ENCODE measurements at regions not wholly inside any gene's neighbourhood (a gene's known extent, or its start where the extent isn't known, plus 50 kb on each side); places are given as distances from the start of the nearest gene placed in this dataset.

DNA sequence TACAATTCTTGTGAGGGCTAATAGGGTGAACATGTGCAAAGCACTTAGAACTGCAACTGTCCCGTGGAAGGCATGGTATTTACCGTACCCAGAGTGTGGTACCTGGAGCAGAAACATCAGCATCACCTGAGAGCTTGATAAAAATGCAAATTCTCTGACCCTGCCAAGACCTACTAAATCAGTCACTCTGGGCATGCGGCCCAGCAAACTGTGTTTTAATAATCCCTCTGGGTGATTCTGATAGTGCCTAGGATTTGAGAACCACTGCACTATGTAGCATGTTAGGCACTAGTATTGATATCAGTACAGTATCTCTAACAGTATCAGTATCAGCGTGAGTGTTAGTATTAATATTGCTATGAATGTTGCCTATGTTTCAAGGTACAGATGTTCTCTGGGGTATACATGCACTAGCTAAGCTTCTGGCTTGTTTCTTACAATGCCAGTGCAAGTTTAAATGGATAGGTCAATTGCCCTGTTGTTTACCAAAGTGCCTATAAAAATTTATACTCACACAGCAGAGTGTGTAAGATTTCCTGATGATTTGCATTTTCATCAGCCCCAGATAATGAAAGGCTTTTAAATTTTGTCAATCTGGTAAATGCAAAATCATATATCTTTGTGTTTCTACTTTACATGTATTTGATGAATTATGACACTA is 354.0 kb downstream of the HS3ST1 start:
- H3K27me3 Mint-ChIP-seq (ENCODE audit: low read depth): no peaks in the 10 kb centered on the region
- H3K4me1 Mint-ChIP-seq (ENCODE audit: low read depth): no peaks in the 10 kb centered on the region
- no peak for DNase-seq (ENCODE audit: low spot score)
- no peak overlapping the region for H3K27ac Mint-ChIP-seq (ENCODE audit: unreplicated experiment)
- H3K4me3 Mint-ChIP-seq (ENCODE audit: unreplicated experiment): no peak overlapping the region
- H3K36me3 Mint-ChIP-seq (ENCODE audit: low read depth): no peaks in the 10 kb centered on the region
- TF ChIP-seq, protein P1, sequence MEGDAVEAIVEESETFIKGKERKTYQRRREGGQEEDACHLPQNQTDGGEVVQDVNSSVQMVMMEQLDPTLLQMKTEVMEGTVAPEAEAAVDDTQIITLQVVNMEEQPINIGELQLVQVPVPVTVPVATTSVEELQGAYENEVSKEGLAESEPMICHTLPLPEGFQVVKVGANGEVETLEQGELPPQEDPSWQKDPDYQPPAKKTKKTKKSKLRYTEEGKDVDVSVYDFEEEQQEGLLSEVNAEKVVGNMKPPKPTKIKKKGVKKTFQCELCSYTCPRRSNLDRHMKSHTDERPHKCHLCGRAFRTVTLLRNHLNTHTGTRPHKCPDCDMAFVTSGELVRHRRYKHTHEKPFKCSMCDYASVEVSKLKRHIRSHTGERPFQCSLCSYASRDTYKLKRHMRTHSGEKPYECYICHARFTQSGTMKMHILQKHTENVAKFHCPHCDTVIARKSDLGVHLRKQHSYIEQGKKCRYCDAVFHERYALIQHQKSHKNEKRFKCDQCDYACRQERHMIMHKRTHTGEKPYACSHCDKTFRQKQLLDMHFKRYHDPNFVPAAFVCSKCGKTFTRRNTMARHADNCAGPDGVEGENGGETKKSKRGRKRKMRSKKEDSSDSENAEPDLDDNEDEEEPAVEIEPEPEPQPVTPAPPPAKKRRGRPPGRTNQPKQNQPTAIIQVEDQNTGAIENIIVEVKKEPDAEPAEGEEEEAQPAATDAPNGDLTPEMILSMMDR (IDR thresholded peaks at IDR 0.05): no peak
- peaks cover 2% of the 10 kb centered on the region for H3K9me3 Mint-ChIP-seq (ENCODE audit: low read depth)

DNA sequence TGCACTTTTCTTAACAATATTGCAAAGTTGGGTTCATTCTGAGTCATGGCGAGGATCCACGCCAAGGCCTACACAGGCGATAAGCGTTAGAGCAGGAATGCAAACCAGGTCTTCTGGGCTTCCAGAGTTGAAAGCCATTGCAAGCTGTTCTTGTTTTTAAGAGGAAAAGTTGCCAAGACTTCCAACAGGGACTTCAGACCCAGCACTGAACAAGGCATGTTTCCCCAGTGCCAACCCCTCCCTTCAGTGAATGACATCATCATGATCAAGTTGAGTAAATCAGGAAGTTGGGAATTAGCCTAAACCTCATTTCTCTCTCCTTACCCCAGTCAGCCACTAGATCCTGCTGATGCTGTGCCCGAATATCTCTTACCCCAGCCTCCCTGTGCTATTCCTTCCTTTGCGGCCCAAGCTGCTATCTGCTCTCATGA is 355.1 kb downstream of the HS3ST1 start:
- no peak overlapping the region for H3K4me3 Mint-ChIP-seq (ENCODE audit: unreplicated experiment)
- H3K27me3 Mint-ChIP-seq (ENCODE audit: low read depth): no peaks in the 10 kb centered on the region
- DNase-seq (ENCODE audit: low spot score): no peak
- H3K27ac Mint-ChIP-seq (ENCODE audit: unreplicated experiment): no peak overlapping the region
- H3K9me3 Mint-ChIP-seq (ENCODE audit: low read depth): peaks cover 1% of the 10 kb centered on the region
- no peaks in the 10 kb centered on the region for H3K4me1 Mint-ChIP-seq (ENCODE audit: low read depth)
- TF ChIP-seq, protein P1 (IDR thresholded peaks at IDR 0.05): no peak
- no peaks in the 10 kb centered on the region for H3K36me3 Mint-ChIP-seq (ENCODE audit: low read depth)

DNA sequence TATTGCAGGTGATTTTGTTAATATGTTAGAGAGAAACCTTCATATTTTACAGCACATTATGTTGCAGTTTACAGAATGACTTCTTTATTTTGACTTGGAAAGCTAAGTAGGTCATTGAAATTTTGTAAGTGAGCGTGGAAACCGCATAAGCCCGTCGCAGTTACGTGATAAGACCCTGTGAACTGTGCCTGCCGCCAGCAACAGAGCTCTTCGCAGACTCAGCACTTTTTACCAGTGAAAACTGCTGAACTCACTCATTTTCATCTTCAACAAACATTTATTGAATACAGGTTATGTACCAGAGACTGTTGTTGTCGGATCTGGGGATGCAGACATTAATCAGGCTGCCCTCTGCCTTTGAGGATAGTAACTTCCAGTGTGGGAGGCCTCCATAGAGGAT is 355.7 kb downstream of the HS3ST1 start:
- Mint-ChIP-seq H3K4me1 (ENCODE audit: low read depth) (no peaks in the 10 kb centered on the region), H3K4me3 (ENCODE audit: unreplicated experiment) (no peak overlapping the region), H3K36me3 (ENCODE audit: low read depth) (no peaks in the 10 kb centered on the region), H3K27me3 (ENCODE audit: low read depth) (no peaks in the 10 kb centered on the region), H3K27ac (ENCODE audit: unreplicated experiment) (no peak overlapping the region), H3K9me3 (ENCODE audit: low read depth) (no peaks in the 10 kb centered on the region)
- DNase-seq (ENCODE audit: low spot score): no peak
- TF ChIP-seq, protein P1 (IDR thresholded peaks at IDR 0.05): no peak

DNA sequence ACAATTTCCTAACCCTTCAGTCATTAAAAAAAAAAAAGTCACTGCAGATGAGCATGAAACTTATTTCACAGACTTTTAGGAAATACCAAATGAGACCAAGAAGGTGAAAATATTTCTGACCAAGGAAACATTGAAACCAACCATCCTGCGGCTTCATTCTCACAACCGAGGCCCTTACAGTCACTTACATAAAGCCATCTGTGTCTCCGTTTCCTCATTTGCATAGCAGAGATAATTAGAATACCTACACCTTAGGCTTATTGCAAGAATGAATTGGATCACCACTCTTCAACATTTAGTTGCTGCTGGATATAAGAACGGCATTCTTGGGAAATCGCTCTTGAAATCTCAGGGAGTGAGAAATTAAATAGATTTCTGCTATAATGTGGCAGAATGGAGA is 356.2 kb downstream of the HS3ST1 start:
- Mint-ChIP-seq H3K27me3 (ENCODE audit: low read depth) (no peaks in the 10 kb centered on the region), H3K36me3 (ENCODE audit: low read depth) (no peaks in the 10 kb centered on the region), H3K4me1 (ENCODE audit: low read depth) (no peaks in the 10 kb centered on the region), H3K27ac (ENCODE audit: unreplicated experiment) (no peak overlapping the region), H3K4me3 (ENCODE audit: unreplicated experiment) (no peak overlapping the region), H3K9me3 (ENCODE audit: low read depth) (no peaks in the 10 kb centered on the region)
- TF ChIP-seq, protein P1 (IDR thresholded peaks at IDR 0.05): no peak
- no peak for DNase-seq (ENCODE audit: low spot score)

DNA sequence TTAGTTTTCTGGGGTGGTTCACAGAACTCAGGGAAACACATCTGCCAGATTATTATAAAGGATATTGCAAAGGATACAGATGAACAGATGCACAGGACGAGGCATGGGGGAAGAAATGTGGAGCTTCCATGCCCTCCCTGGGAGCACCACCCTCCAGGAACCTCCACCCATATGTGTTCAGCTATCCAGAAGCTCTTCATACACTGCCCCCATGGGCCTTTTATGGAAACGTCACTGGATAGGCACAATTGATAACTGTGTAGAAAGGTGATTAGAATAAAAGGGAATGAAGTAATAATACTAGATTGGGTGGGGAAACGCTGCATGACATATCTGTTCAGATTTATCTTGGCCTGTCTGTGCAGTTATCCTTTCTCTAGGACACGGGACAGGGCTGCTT is 357.9 kb downstream of the HS3ST1 start:
- Mint-ChIP-seq H3K4me1 (ENCODE audit: low read depth) (no peaks in the 10 kb centered on the region), H3K9me3 (ENCODE audit: low read depth) (no peaks in the 10 kb centered on the region), H3K36me3 (ENCODE audit: low read depth) (no peaks in the 10 kb centered on the region), H3K27me3 (ENCODE audit: low read depth) (no peaks in the 10 kb centered on the region), H3K4me3 (ENCODE audit: unreplicated experiment) (no peak overlapping the region), H3K27ac (ENCODE audit: unreplicated experiment) (no peak overlapping the region)
- TF ChIP-seq, protein P1 (IDR thresholded peaks at IDR 0.05): no peak
- no peak for DNase-seq (ENCODE audit: low spot score)

Measured in chondrocyte (in vitro differentiated cells).